ENCODE measurements at regions not wholly inside any gene's neighbourhood (a gene's known extent, or its start where the extent isn't known, plus 50 kb on each side); places are given as distances from the start of the nearest gene placed in this dataset.

DNA sequence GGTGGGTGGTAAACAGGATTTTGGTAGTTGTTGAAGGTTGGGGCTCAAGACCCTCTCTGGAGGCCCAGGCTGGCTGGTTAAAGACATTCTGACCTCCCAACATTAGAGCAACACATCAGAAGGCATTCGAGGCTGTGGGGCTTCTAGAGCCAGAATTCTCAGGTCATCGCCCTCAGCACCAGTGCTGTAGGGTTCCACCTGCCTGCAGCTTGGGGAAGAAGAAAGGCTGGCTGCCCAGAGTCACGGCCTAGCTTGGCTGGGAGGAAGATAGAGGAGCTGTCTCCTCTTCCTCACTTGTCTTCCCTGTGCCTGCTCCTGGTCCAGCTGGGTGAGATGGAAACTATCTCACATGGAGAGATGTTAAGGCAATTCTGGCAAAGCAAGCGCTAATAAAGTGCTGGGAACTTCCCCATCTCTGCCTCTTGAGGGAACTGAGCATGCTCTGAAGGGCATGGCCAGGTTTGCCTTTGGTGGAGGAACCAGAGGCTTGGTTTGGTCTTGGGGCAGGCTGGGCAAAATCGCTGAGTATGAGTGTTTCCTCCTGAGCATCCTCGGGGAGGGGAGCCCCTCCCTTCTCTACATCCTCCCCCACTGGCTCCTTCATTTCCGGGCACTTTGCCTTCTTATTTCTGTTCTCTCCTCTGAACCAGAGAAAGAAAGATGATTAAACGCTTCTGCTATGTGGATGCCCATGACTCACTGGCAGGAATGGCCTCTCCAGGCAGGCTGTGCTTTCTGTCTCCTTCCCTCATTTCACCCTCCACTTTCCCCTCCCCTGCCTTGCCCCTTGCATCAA lies 509.0 kb upstream of the PODXL start:
- TF ChIP-seq, protein P1, sequence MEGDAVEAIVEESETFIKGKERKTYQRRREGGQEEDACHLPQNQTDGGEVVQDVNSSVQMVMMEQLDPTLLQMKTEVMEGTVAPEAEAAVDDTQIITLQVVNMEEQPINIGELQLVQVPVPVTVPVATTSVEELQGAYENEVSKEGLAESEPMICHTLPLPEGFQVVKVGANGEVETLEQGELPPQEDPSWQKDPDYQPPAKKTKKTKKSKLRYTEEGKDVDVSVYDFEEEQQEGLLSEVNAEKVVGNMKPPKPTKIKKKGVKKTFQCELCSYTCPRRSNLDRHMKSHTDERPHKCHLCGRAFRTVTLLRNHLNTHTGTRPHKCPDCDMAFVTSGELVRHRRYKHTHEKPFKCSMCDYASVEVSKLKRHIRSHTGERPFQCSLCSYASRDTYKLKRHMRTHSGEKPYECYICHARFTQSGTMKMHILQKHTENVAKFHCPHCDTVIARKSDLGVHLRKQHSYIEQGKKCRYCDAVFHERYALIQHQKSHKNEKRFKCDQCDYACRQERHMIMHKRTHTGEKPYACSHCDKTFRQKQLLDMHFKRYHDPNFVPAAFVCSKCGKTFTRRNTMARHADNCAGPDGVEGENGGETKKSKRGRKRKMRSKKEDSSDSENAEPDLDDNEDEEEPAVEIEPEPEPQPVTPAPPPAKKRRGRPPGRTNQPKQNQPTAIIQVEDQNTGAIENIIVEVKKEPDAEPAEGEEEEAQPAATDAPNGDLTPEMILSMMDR (IDR thresholded peaks at IDR 0.05), result no peak
- TF ChIP-seq POLR2A (IDR thresholded peaks at IDR 0.05), result no peak
- Histone ChIP-seq H3K27me3 (no peaks in the 10 kb centered on the region), H3K9me3 (no peaks in the 10 kb centered on the region), H3K27ac (peak overlapping the region; percentile 73 to 75), H3K4me3 (no peak overlapping the region), H3K36me3 (no peaks in the 10 kb centered on the region), H3K4me1 (peaks cover 0 to 15% of the 10 kb centered on the region in 2 donors)
- intact Hi-C loops (cut with DNase I; ENCODE audit: low total_unique reads), result no loop called here
- peak; percentile 73 to 87 for DNase-seq

DNA sequence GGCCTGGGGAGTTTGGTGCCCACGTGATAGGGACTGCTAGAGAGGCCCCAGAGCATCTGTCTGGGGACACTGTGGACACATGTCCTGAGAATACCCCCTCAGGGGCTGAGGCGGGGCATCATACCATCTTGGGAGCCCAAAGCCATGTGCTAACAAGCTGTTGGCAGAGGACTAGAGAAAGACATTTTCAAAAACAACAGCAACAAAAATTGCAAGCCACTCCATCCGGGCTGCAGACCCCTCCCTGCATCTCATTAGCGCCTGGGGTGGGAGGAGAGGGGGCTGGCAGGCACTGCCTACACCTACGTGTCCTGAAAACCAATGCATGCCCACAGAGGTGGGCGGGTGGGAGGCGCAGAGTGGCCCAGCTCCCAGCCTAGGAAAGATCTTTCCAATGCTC lies 507.4 kb upstream of the PODXL start:
- intact Hi-C loops (cut with DNase I; ENCODE audit: low total_unique reads), result no loop called here
- no peak overlapping the region for H3K4me3 ChIP-seq
- no peaks in the 10 kb centered on the region for H3K27me3 ChIP-seq
- H3K9me3 ChIP-seq, result no peaks in the 10 kb centered on the region
- no peaks in the 10 kb centered on the region for H3K36me3 ChIP-seq
- H3K27ac ChIP-seq, result no peak overlapping the region
- TF ChIP-seq, protein P1 (IDR thresholded peaks at IDR 0.05), result no peak
- no peak for TF ChIP-seq POLR2A (IDR thresholded peaks at IDR 0.05)
- DNase-seq, result no peak
- peaks cover 0 to 15% of the 10 kb centered on the region in 2 donors for H3K4me1 ChIP-seq

DNA sequence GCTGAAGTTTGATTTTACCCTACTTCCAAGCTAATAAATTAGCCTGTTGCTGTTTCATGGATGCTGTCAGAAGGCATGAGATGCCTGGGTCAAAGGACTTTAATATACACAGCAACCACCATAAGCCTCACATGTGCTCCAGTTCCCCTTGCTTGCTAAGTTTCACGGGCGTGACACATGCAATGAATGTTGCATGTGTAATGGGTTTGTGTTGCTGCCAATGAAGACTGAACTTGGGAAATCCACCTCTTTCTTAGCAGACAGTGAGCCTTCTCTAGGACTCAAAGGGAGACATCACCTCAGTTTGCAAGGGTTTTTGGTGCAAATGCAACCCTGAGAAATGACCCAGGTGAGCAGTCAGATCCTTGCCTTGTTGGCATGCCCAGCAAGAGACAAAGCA lies 505.5 kb upstream of the PODXL start:
- intact Hi-C loops (cut with DNase I; ENCODE audit: low total_unique reads), result no loop called here
- no peaks in the 10 kb centered on the region for H3K9me3 ChIP-seq
- TF ChIP-seq, protein P1 (IDR thresholded peaks at IDR 0.05), result no peak
- TF ChIP-seq POLR2A (IDR thresholded peaks at IDR 0.05), result no peak
- H3K27ac ChIP-seq, result no peak overlapping the region
- peaks cover 0 to 8% of the 10 kb centered on the region in 2 donors for H3K4me1 ChIP-seq
- no peak for DNase-seq
- H3K36me3 ChIP-seq, result no peaks in the 10 kb centered on the region
- no peaks in the 10 kb centered on the region for H3K27me3 ChIP-seq
- no peak overlapping the region for H3K4me3 ChIP-seq

- H3K36me3 ChIP-seq, result no peaks in the 10 kb centered on the region
- H3K27ac ChIP-seq, result no peak overlapping the region
- H3K4me3 ChIP-seq, result no peak overlapping the region
- H3K27me3 ChIP-seq, result no peaks in the 10 kb centered on the region
- intact Hi-C loops (cut with DNase I; ENCODE audit: low total_unique reads), result no loop called here
- no peak for DNase-seq
- no peaks in the 10 kb centered on the region for H3K9me3 ChIP-seq
- H3K4me1 ChIP-seq, result no peaks in the 10 kb centered on the region
- TF ChIP-seq, protein P1 (IDR thresholded peaks at IDR 0.05), result no peak
- no peak for TF ChIP-seq POLR2A (IDR thresholded peaks at IDR 0.05)
Observed at GRCh38 chr7:132059141-132059540, 502.7 kb upstream of the PODXL start.

GRCh38 chr7:132055336-132056120 lies 499.1 kb upstream of the PODXL start:
- Histone ChIP-seq H3K4me1 (no peaks in the 10 kb centered on the region), H3K27me3 (no peaks in the 10 kb centered on the region), H3K36me3 (no peaks in the 10 kb centered on the region), H3K27ac (no peak overlapping the region), H3K9me3 (no peaks in the 10 kb centered on the region), H3K4me3 (no peak overlapping the region)
- intact Hi-C loops (cut with DNase I; ENCODE audit: low total_unique reads), result no loop called here
- no peak for TF ChIP-seq POLR2A (IDR thresholded peaks at IDR 0.05)
- TF ChIP-seq, protein P1 (IDR thresholded peaks at IDR 0.05), result no peak
- DNase-seq, result no peak
